ENCODE measurements at regions not wholly inside any gene's neighbourhood (a gene's known extent, or its start where the extent isn't known, plus 50 kb on each side); places are given as distances from the start of the nearest gene placed in this dataset.

DNA sequence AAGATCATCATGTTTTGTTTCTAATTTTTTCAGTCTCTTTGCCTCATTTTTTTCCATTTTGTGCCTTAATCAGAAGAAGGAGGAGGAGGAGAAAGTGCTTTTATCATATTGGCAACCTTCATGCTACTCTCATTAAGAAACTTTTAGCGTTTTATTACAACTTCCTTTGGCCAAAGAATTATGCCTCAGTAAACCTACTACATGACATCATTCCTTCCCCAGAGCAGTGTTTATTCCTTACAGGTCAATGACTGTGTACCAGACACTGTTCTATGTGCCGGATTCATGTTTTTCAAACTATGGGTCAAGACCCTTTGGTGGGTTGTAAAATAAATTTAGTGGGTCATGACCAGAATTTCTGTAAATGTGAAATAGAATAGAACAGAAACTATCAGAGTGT lies 110.4 kb downstream of the SLC30A10 start:
- TF ChIP-seq ZNF423 (tag by site-specific recombination; IDR thresholded peaks at IDR 0.05) (no peak), ZSCAN23 (tag by site-specific recombination; IDR thresholded peaks at IDR 0.05) (no peak), CTCF (tag by site-specific recombination; IDR thresholded peaks at IDR 0.05) (no peak)
- TF ChIP-seq, protein P1, sequence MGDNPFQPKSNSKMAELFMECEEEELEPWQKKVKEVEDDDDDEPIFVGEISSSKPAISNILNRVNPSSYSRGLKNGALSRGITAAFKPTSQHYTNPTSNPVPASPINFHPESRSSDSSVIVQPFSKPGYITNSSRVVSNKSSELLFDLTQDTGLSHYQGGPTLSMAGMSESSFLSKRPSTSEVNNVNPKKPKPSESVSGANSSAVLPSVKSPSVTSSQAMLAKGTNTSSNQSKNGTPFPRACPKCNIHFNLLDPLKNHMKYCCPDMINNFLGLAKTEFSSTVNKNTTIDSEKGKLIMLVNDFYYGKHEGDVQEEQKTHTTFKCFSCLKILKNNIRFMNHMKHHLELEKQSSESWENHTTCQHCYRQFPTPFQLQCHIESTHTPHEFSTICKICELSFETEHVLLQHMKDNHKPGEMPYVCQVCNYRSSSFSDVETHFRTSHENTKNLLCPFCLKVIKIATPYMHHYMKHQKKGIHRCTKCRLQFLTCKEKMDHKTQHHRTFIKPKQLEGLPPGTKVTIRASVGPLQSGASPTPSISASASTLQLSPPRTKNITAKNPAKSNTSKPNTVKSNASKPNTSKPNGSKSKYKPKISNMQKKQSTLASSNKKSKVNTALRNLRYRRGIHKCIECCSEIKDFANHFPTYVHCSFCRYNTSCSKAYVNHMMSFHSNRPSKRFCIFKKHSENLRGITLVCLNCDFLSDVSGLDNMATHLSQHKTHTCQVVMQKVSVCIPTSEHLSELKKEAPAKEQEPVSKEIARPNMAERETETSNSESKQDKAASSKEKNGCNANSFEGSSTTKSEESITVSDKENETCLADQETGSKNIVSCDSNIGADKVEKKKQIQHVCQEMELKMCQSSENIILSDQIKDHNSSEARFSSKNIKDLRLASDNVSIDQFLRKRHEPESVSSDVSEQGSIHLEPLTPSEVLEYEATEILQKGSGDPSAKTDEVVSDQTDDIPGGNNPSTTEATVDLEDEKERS (tag by site-specific recombination; IDR thresholded peaks at IDR 0.05): no peak
